NCI-H345 treated with DMSO at 0.1 percent for 48 hours (cell line): ENCODE measurements at regions not wholly inside any gene's neighbourhood (a gene's known extent, or its start where the extent isn't known, plus 50 kb on each side); places are given as distances from the start of the nearest gene placed in this dataset.

Experiments
- DNase-seq: peaks from one replicate; lab custom pipeline; 2025; ENCODE audit not compliant: unreplicated experiment; lab: John Stamatoyannopoulos, UW

GRCh38 chr4:27819246-27819645 is 958.6 kb downstream of the STIM2 start:
- no peak for DNase-seq

- DNase-seq = no peak
These were observed 968.2 kb downstream of the STIM2 start for GRCh38 chr4:27828843-27829242.

GRCh38 chr4:27830251-27830650 is 969.6 kb downstream of the STIM2 start:
- DNase-seq = no peak

GRCh38 chr4:27835851-27836250 is 975.2 kb downstream of the STIM2 start:
- no peak for DNase-seq

- DNase-seq = no peak
These were observed 975.9 kb downstream of the STIM2 start for GRCh38 chr4:27836523-27836922.

GRCh38 chr4:27843776-27844175 is 983.1 kb downstream of the STIM2 start:
- no peak for DNase-seq

- no peak for DNase-seq
These were observed 983.7 kb downstream of the STIM2 start for GRCh38 chr4:27844376-27844775.

- DNase-seq = no peak
These were observed 986.3 kb downstream of the STIM2 start for GRCh38 chr4:27846951-27847350.

- DNase-seq = no peak
These were observed 1000.7 kb downstream of the STIM2 start for GRCh38 chr4:27861381-27861787.

- DNase-seq = no peak
These were observed 1001.2 kb downstream of the STIM2 start for GRCh38 chr4:27861802-27862201.

GRCh38 chr4:27873596-27873995 is 1013.0 kb downstream of the STIM2 start:
- no peak for DNase-seq

- no peak for DNase-seq
These were observed 1021.1 kb downstream of the STIM2 start for GRCh38 chr4:27881705-27882104.

GRCh38 chr4:27886120-27886519 is 1025.5 kb downstream of the STIM2 start:
- DNase-seq = no peak

- DNase-seq = no peak
These were observed 1027.0 kb downstream of the STIM2 start for GRCh38 chr4:27887646-27888045.

GRCh38 chr4:27888505-27888904 is 1027.9 kb downstream of the STIM2 start:
- no peak for DNase-seq

- DNase-seq = no peak
These were observed 1034.3 kb downstream of the STIM2 start for GRCh38 chr4:27894951-27895350.

GRCh38 chr4:27908356-27908755 is 1047.7 kb downstream of the STIM2 start:
- DNase-seq = no peak

- no peak for DNase-seq
These were observed 1049.6 kb downstream of the STIM2 start for GRCh38 chr4:27910227-27910626.

GRCh38 chr4:27911047-27911446 is 1050.4 kb downstream of the STIM2 start:
- no peak for DNase-seq

- no peak for DNase-seq
These were observed 1053.1 kb downstream of the STIM2 start for GRCh38 chr4:27913738-27914137.

GRCh38 chr4:27915822-27916221 is 1055.2 kb downstream of the STIM2 start:
- no peak for DNase-seq

GRCh38 chr4:27916452-27917184 is 1056.0 kb downstream of the STIM2 start:
- no peak for DNase-seq

- no peak for DNase-seq
These were observed 1056.7 kb downstream of the STIM2 start for GRCh38 chr4:27917381-27917780.
